H9 (cell line): ENCODE measurements at regions not wholly inside any gene's neighbourhood (a gene's known extent, or its start where the extent isn't known, plus 50 kb on each side); places are given as distances from the start of the nearest gene placed in this dataset.

Experiments used
- DNase-seq: peaks from one replicate; pipeline ENCODE4 v3.0.0-alpha.2; 2017
- H2AFZ ChIP-seq: one replicate; pipeline ENCODE4 v1.6.1; 2013; ENCODE audit warnings: mild to moderate bottlenecking, low read length, control low read depth, moderate library complexity
- H2AK5ac ChIP-seq: 2 replicates; pipeline ENCODE4 v1.6.1; 2013; ENCODE audit warnings: low read length, control low read depth, mixed read lengths; ENCODE audit not compliant: insufficient read length
- H2BK120ac ChIP-seq: one replicate; pipeline ENCODE4 v1.6.1; 2013; ENCODE audit warnings: low read depth, mild to moderate bottlenecking, low read length, control low read depth, inconsistent platforms; ENCODE audit not compliant: poor library complexity, severe bottlenecking
- H2BK12ac ChIP-seq: 2 replicates; pipeline ENCODE4 v1.6.1; 2013; ENCODE audit warnings: low read length, control low read depth, mixed read lengths, low read depth; ENCODE audit not compliant: insufficient read length
- H2BK15ac ChIP-seq: 2 replicates; pipeline ENCODE4 v1.6.1; 2013; ENCODE audit warnings: low read depth, low read length, control low read depth
- H2BK20ac ChIP-seq: one replicate; pipeline ENCODE4 v1.6.1; 2013; ENCODE audit warnings: low read depth, mild to moderate bottlenecking, low read length, control low read depth, inconsistent platforms; ENCODE audit not compliant: poor library complexity, severe bottlenecking
- H2BK5ac ChIP-seq: 2 replicates; pipeline ENCODE4 v1.6.1; 2013; ENCODE audit warnings: low read length, control low read depth, mixed read lengths; ENCODE audit not compliant: insufficient read length
- H3K14ac ChIP-seq: 2 replicates; pipeline ENCODE4 v1.6.1; 2013; ENCODE audit warnings: low read length, control low read depth; ENCODE audit not compliant: insufficient read depth
- H3K18ac ChIP-seq: 2 replicates; pipeline ENCODE4 v1.6.1; 2013; ENCODE audit warnings: low read depth, mild to moderate bottlenecking, mixed read lengths, low read length, control low read depth; ENCODE audit not compliant: insufficient read length
- H3K23ac ChIP-seq: 2 replicates; pipeline ENCODE4 v1.6.1; 2013; ENCODE audit warnings: low read length, control low read depth, mixed read lengths, low read depth; ENCODE audit not compliant: insufficient read length
- H3K23me2 ChIP-seq: 2 replicates; pipeline ENCODE4 v1.6.1; 2013; ENCODE audit warnings: low read depth, mild to moderate bottlenecking, mixed read lengths, low read length, control low read depth; ENCODE audit not compliant: insufficient read length, poor library complexity, severe bottlenecking
- H3K27ac ChIP-seq: 2 replicates; pipeline ENCODE4 v1.5.1; 2013; ENCODE audit warnings: low read length, control low read depth, mixed read lengths, low read depth; ENCODE audit not compliant: insufficient read length
- H3K27me3 ChIP-seq: 2 replicates; pipeline ENCODE4 v1.6.1; 2013; ENCODE audit warnings: low read length, control low read depth, inconsistent platforms; ENCODE audit not compliant: insufficient read depth
- H3K4ac ChIP-seq: 2 replicates; pipeline ENCODE4 v1.6.1; 2013; ENCODE audit warnings: low read depth, mild to moderate bottlenecking, control low read depth, inconsistent platforms, low read length, moderate library complexity
- H3K4me1 ChIP-seq: 2 replicates; pipeline ENCODE4 v1.6.1; 2013; ENCODE audit warnings: low read length, control low read depth, inconsistent platforms; ENCODE audit not compliant: insufficient read depth
- H3K4me2 ChIP-seq: 2 replicates; pipeline ENCODE4 v1.6.1; 2013; ENCODE audit warnings: low read length, control low read depth, mixed read lengths; ENCODE audit not compliant: insufficient read length, insufficient read depth
- H3K56ac ChIP-seq: 2 replicates; pipeline ENCODE4 v1.6.1; 2013; ENCODE audit warnings: low read depth, mild to moderate bottlenecking, mixed read lengths, low read length, control low read depth; ENCODE audit not compliant: insufficient read length
- H3K79me1 ChIP-seq: 2 replicates; pipeline ENCODE4 v1.6.1; 2013; ENCODE audit warnings: low read depth, mild to moderate bottlenecking, moderate library complexity, low read length, control low read depth, inconsistent platforms; ENCODE audit not compliant: insufficient read depth, poor library complexity, severe bottlenecking
- H3K79me2 ChIP-seq: 2 replicates; pipeline ENCODE4 v1.6.1; 2013; ENCODE audit warnings: low read length, control low read depth, inconsistent platforms; ENCODE audit not compliant: insufficient read depth
- H3K9ac ChIP-seq: 2 replicates; pipeline ENCODE4 v1.6.1; 2013; ENCODE audit warnings: low read length, control low read depth, mixed read lengths; ENCODE audit not compliant: insufficient read length; ENCODE audit errors: extremely low read depth
- H3K9me3 ChIP-seq: one replicate; pipeline ENCODE4 v1.6.1; 2013; ENCODE audit warnings: low read depth, low read length, inconsistent platforms; ENCODE audit not compliant: control insufficient read depth
- H3T11ph ChIP-seq: one replicate; pipeline ENCODE4 v1.6.1; 2013; ENCODE audit warnings: mild to moderate bottlenecking, low read length, control low read depth, inconsistent platforms
- H4K20me1 ChIP-seq: one replicate; pipeline ENCODE4 v1.6.1; 2013; ENCODE audit not compliant: control insufficient read depth, insufficient read length, insufficient read depth
- H4K5ac ChIP-seq: 2 replicates; pipeline ENCODE4 v1.6.1; 2013; ENCODE audit warnings: low read depth, mild to moderate bottlenecking, mixed read lengths, low read length, control low read depth; ENCODE audit not compliant: insufficient read length
- H4K8ac ChIP-seq: replicated peaks from 2 replicates; pipeline ENCODE4 v1.6.1; 2013; ENCODE audit warnings: low read length, control low read depth, mixed read lengths, low read depth; ENCODE audit not compliant: insufficient read length
- H4K91ac ChIP-seq: 2 replicates; pipeline ENCODE4 v1.6.1; 2013; ENCODE audit warnings: low read depth, mild to moderate bottlenecking, moderate library complexity, mixed read lengths, low read length, control low read depth; ENCODE audit not compliant: insufficient read length
- H3K27ac Mint-ChIP-seq, 3 experiments: 2 replicates in 2 of 3; 3 replicates in 1 of 3; pipeline ENCODE4 v1.8.0; 2020 to 2021; ENCODE audit warnings: mixed read lengths in 3 of 3, mild to moderate bottlenecking in 1 of 3, moderate library complexity in 1 of 3
- H3K27me3 Mint-ChIP-seq: 2 replicates; pipeline ENCODE4 v1.8.0; 2021; ENCODE audit warnings: low read depth, mild to moderate bottlenecking, moderate library complexity, mixed read lengths
- H3K36me3 Mint-ChIP-seq, 3 experiments: 2 replicates in 2 of 3; 3 replicates in 1 of 3; pipeline ENCODE4 v1.8.0; 2020 to 2021; ENCODE audit warnings: low read depth in 3 of 3, mixed read lengths in 3 of 3; ENCODE audit not compliant: insufficient read depth in 1 of 3
- H3K4me1 Mint-ChIP-seq, 2 experiments: 2 replicates each; pipeline ENCODE4 v1.8.0; 2020; ENCODE audit warnings: mixed read lengths in 2 of 2
- H3K4me3 Mint-ChIP-seq, 2 experiments: 2 replicates in 1 of 2; 3 replicates in 1 of 2; pipeline ENCODE4 v1.8.0; 2020 to 2021; ENCODE audit warnings: mild to moderate bottlenecking in 2 of 2, mixed read lengths in 2 of 2, moderate library complexity in 1 of 2
- H3K9me3 Mint-ChIP-seq, 2 experiments: 2 replicates in 1 of 2; 3 replicates in 1 of 2; pipeline ENCODE4 v1.8.0; 2020; ENCODE audit warnings: mild to moderate bottlenecking in 2 of 2, mixed read lengths in 2 of 2, moderate library complexity in 1 of 2
- CTCF ChIP-seq: fragments of 200-600 bp; sonication (generic); conservative IDR thresholded peaks from 3 replicates; pipeline ENCODE4 v1.8.0; 2021; ENCODE audit warnings: antibody characterized with exemption, mild to moderate bottlenecking
- WGBS: extraction: QIAGEN DNeasy Blood & Tissue Kit; methylation state at CpG from one replicate; pipeline ENCODE4 v1.1.7; 2013; ENCODE audit warnings: missing lambda C conversion rate, low lambda C conversion rate, mixed read lengths; ENCODE audit not compliant: insufficient read length; ENCODE audit errors: extremely low coverage; 5-methylcytosine and 5-hydroxymethylcytosine counted together

GRCh38 chr3:171955598-171955997, 83.8 kb upstream of the FNDC3B start:
- Histone ChIP-seq H3K4ac (no peak overlapping the region), H3K4me1 (peaks cover 3% of the 10 kb centered on the region; the same call in 1 of the 2 replicates), H2AFZ (no peak overlapping the region), H2BK120ac (no peak overlapping the region), H3K9ac (no peak overlapping the region), H3K27me3 (no peaks in the 10 kb centered on the region), H2BK20ac (no peak overlapping the region), H3K9me3 (no peaks in the 10 kb centered on the region), H3K14ac (no peak overlapping the region), H3K79me1 (no peaks in the 10 kb centered on the region), H4K5ac (no peak overlapping the region), H3K23me2 (no peaks in the 10 kb centered on the region), H3K18ac (no peak overlapping the region), H3K79me2 (no peaks in the 10 kb centered on the region), H4K8ac (no peak overlapping the region), H3K4me2 (no peak overlapping the region), H3K27ac (no peak overlapping the region), H3K56ac (no peak overlapping the region), H4K20me1 (no peaks in the 10 kb centered on the region), H2AK5ac (no peak overlapping the region), H4K91ac (no peak overlapping the region), H2BK5ac (no peak overlapping the region), H2BK15ac (no peak overlapping the region), H3K23ac (no peak overlapping the region), H2BK12ac (no peak overlapping the region), H3T11ph (no peak overlapping the region)
- TF ChIP-seq CTCF = no peak
- Mint-ChIP-seq H3K9me3 (no peaks in the 10 kb centered on the region), H3K27ac (no peak overlapping the region), H3K4me3 (no peak overlapping the region), H3K4me1 (peaks cover 23 to 39% of the 10 kb centered on the region in 2 experiments), H3K36me3 (no peaks in the 10 kb centered on the region), H3K27me3 (no peaks in the 10 kb centered on the region)
- no peak for DNase-seq
- no CpG with 5 or more reads among the region's 3 CpGs for WGBS
